Activated B cell treated with CpG ODN at 0.5 μM for 24 hours (primary cell): ENCODE measurements at regions not wholly inside any gene's neighbourhood (a gene's known extent, or its start where the extent isn't known, plus 50 kb on each side); places are given as distances from the start of the nearest gene placed in this dataset.

Experiments used
- ATAC-seq: fragments of 200-7000 bp; cut with Tn5 transposase; one replicate; pipeline ENCODE4 v1.10.0; 2021; ENCODE audit warnings: low read depth, mild to moderate bottlenecking, moderate library complexity
- CTCF ChIA-PET: fragments of 350-600 bp; sonication (Branson Sonifier 250); formaldehyde crosslinking; loops from one replicate; lab custom pipeline; 2021; ENCODE audit warnings: antibody characterized with exemption; lab: Charles Lee
- POLR2A ChIA-PET: fragments of 350-600 bp; sonication (Branson Sonifier 250); formaldehyde crosslinking; loops from one replicate; lab custom pipeline; 2021; ENCODE audit warnings: antibody characterized with exemption; lab: Charles Lee
- DNase-seq: peaks from one replicate; pipeline ENCODE4 v3.0.0; 2022
- H3K27ac Mint-ChIP-seq: one replicate; pipeline ENCODE4 v1.8.0; 2020; ENCODE audit warnings: mixed read lengths
- H3K27me3 Mint-ChIP-seq: one replicate; pipeline ENCODE4 v1.8.0; 2021; ENCODE audit warnings: mixed read lengths
- H3K36me3 Mint-ChIP-seq: one replicate; pipeline ENCODE4 v1.8.0; 2021; ENCODE audit warnings: low read depth, mixed read lengths
- H3K4me1 Mint-ChIP-seq: one replicate; pipeline ENCODE4 v1.8.0; 2021; ENCODE audit warnings: mixed read lengths
- H3K4me3 Mint-ChIP-seq: one replicate; pipeline ENCODE4 v1.8.0; 2020; ENCODE audit warnings: mild to moderate bottlenecking, mixed read lengths
- H3K9me3 Mint-ChIP-seq: one replicate; pipeline ENCODE4 v1.8.0; 2020; ENCODE audit warnings: mixed read lengths
- intact Hi-C: fragments of 100-400 bp; cut with micrococcal nuclease; formaldehyde crosslinking; loops from one replicate; pipeline ENCODE4 v1.15.1; 2024
- TF ChIP-seq, protein P1 (sequence below): fragments of 200-600 bp; IDR thresholded peaks from one replicate; pipeline ENCODE4 v1.8.0; 2022; ENCODE audit warnings: antibody characterized with exemption, mild to moderate bottlenecking

DNA sequence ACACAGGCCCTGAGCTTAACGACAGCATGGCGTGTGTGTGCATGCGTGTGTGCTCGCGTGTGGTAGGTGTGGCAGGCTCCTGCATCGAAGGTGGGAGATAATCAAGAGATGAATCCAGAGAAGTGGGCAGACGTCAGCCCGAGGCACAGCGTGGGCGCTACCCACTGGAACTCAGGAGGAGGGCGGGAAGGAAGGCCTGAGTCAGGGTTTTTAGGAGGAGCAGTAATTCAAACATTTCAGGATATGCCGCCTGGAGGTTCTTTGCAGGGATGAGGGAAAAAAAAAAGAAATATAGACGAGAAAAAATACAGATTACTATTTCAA lies 66.3 kb upstream of the STX18 start:
- TF ChIP-seq, protein P1, sequence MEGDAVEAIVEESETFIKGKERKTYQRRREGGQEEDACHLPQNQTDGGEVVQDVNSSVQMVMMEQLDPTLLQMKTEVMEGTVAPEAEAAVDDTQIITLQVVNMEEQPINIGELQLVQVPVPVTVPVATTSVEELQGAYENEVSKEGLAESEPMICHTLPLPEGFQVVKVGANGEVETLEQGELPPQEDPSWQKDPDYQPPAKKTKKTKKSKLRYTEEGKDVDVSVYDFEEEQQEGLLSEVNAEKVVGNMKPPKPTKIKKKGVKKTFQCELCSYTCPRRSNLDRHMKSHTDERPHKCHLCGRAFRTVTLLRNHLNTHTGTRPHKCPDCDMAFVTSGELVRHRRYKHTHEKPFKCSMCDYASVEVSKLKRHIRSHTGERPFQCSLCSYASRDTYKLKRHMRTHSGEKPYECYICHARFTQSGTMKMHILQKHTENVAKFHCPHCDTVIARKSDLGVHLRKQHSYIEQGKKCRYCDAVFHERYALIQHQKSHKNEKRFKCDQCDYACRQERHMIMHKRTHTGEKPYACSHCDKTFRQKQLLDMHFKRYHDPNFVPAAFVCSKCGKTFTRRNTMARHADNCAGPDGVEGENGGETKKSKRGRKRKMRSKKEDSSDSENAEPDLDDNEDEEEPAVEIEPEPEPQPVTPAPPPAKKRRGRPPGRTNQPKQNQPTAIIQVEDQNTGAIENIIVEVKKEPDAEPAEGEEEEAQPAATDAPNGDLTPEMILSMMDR = no peak
- no peak overlapping the region for H3K27ac Mint-ChIP-seq
- H3K4me1 Mint-ChIP-seq = no peaks in the 10 kb centered on the region
- no peaks in the 10 kb centered on the region for H3K27me3 Mint-ChIP-seq
- CTCF ChIA-PET = no interaction called here
- intact Hi-C loops = no loop called here
- POLR2A ChIA-PET = no interaction called here
- no peaks in the 10 kb centered on the region for H3K9me3 Mint-ChIP-seq
- no peaks in the 10 kb centered on the region for H3K36me3 Mint-ChIP-seq
- no peak for DNase-seq
- no peak for ATAC-seq
- H3K4me3 Mint-ChIP-seq = no peak overlapping the region

DNA sequence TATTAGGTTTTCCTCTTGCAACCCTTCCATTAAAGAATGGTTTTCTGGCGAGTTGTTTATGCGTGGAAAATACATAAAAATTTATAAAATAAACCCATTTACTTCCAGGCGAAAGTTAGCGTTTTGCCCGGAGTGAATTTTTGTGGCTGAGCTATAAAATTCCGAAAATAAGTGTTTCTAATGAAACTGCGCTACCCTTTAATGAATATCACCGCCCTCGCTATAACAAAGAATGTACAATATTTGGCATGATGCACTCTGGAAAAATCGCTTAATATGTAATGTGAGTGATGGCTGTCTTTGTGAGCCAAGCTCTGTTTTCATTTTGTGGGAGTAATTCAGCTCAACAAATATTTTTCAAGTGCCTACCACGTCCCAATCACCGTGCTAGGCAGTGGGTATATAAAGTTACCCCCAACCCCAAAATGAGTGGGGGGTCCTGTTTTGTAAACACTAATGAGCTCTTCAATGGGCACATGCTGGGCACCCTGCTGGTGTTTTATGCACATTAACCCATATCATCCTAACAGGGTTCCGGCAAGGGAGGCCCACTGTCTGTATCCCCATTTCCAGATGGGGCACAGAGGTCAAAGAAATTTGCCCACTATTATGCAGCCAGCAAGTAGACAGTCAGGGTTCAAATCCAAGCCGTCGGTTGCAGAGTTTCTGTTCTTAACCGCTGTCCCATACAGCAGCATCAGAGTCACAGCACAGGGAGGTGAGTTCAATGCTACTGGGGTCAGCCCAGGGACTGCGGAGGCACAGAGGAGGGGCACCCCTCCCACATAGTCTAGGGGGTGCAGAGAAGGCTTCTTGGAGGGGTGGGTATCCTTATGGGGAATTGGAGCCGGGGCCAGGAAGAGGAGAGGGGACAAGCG lies 65.7 kb upstream of the STX18 start:
- no peaks in the 10 kb centered on the region for H3K4me1 Mint-ChIP-seq
- TF ChIP-seq, protein P1 = no peak
- DNase-seq = no peak
- no peaks in the 10 kb centered on the region for H3K9me3 Mint-ChIP-seq
- H3K36me3 Mint-ChIP-seq = no peaks in the 10 kb centered on the region
- CTCF ChIA-PET = no interaction called here
- no peak overlapping the region for H3K4me3 Mint-ChIP-seq
- POLR2A ChIA-PET = no interaction called here
- ATAC-seq = no peak
- H3K27me3 Mint-ChIP-seq = no peaks in the 10 kb centered on the region
- intact Hi-C loops = no loop called here
- no peak overlapping the region for H3K27ac Mint-ChIP-seq

DNA sequence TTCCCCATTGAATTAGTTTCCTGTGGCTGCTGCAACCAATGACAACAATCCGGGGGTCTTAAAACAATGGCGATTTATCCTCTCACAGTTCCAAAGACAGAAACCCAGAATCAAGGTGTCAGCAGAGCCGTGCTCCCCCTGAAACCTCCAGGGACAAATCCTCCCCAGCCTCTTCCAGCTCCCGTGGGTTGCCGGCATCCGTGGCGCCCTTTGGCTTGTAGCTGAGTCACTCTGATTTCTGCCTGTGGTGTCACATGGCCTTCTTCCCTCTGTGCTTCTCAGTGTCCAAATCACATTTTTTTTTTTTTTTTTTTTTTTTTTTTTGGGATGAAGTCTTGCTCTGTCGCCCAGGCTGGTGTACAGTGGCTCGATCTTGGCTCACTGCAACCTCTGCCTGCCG lies 64.5 kb upstream of the STX18 start:
- H3K4me3 Mint-ChIP-seq = no peak overlapping the region
- DNase-seq (no peak), ATAC-seq (no peak)
- intact Hi-C loops = no loop called here
- POLR2A ChIA-PET = no interaction called here
- H3K36me3 Mint-ChIP-seq = no peaks in the 10 kb centered on the region
- no peak overlapping the region for H3K27ac Mint-ChIP-seq
- TF ChIP-seq, protein P1 = no peak
- H3K9me3 Mint-ChIP-seq = no peaks in the 10 kb centered on the region
- CTCF ChIA-PET = no interaction called here
- H3K27me3 Mint-ChIP-seq = no peaks in the 10 kb centered on the region
- no peaks in the 10 kb centered on the region for H3K4me1 Mint-ChIP-seq

DNA sequence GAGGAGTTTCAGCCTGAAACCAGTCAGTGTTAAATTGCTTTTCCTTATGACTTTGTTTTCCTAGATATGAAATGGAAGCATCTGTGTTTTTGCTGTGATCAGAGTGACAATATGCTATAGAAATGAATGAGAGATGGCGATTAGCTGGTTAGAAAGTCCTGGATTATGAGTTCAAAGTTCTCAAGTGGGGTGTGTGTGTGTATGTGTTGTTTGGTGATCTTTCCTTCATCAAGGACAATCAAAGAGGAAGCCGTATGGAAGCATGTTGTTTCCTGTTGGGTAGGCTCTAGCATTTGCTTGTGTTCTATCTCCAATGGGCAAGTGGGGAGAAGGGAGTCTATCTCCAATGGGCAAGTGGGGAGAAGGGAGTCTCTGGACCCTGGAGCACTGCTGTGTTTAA lies 64.0 kb upstream of the STX18 start:
- TF ChIP-seq, protein P1 = no peak
- ChIA-PET CTCF (no interaction called here), POLR2A (no interaction called here)
- ATAC-seq (no peak), DNase-seq (no peak)
- Mint-ChIP-seq H3K27ac (no peak overlapping the region), H3K4me3 (no peak overlapping the region), H3K9me3 (no peaks in the 10 kb centered on the region), H3K27me3 (no peaks in the 10 kb centered on the region), H3K4me1 (no peaks in the 10 kb centered on the region), H3K36me3 (no peaks in the 10 kb centered on the region)
- intact Hi-C loops = no loop called here

DNA sequence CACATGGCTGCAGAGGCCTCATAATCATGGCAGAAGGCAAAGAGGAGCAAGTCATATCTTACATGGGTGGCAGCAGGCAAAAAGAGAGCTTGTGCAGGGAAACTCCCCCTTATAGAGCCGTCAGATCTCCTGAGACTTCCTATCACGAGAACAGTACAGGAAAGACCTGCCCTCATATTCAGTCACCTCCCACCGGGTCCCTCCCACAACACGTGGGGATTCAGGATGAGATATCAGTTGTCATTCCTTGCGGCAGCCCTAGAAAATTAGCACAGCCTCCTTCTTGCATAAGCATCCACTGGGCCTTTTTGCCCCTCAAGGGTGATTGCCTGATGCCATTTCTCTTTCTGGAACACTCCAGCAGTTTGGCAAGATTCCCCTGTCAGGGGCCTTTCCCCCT lies 61.7 kb upstream of the STX18 start:
- no peak overlapping the region for H3K27ac Mint-ChIP-seq
- H3K36me3 Mint-ChIP-seq = no peaks in the 10 kb centered on the region

More for the DNA sequence above, 61.7 kb upstream of the STX18 start:
- no peaks in the 10 kb centered on the region for H3K9me3 Mint-ChIP-seq
- no peaks in the 10 kb centered on the region for H3K4me1 Mint-ChIP-seq
- DNase-seq (no peak), ATAC-seq (no peak)
- POLR2A ChIA-PET = no interaction called here
- intact Hi-C loops = no loop called here
- CTCF ChIA-PET = no interaction called here
- H3K27me3 Mint-ChIP-seq = no peaks in the 10 kb centered on the region
- H3K4me3 Mint-ChIP-seq = no peak overlapping the region
- TF ChIP-seq, protein P1 = no peak
